ENCODE measurements at regions not wholly inside any gene's neighbourhood (a gene's known extent, or its start where the extent isn't known, plus 50 kb on each side); places are given as distances from the start of the nearest gene placed in this dataset.

GRCh38 chr14:85788470-85789233 lies 258.7 kb downstream of the FLRT2 start:
- DNase-seq: no peak

DNA sequence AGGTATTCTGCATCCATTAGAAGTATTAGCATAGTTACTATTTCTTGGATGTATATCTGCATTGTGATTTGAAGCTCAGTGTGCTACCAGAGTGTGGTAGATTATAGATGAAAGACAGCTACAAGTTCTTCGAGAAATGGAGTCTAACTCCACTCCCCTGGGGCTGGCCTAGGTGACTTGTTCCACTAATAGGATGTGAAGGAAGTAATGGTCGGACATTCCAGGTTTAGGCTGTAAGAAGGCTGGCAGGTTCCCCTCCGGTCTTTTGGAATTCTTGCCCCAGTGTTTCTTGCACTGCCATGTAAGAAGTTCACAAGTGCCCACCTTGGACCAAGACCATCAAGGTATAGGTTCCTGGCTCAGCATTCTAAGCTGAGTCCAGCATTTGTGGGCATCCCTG lies 236.4 kb downstream of the FLRT2 start:
- no peak for DNase-seq

DNA sequence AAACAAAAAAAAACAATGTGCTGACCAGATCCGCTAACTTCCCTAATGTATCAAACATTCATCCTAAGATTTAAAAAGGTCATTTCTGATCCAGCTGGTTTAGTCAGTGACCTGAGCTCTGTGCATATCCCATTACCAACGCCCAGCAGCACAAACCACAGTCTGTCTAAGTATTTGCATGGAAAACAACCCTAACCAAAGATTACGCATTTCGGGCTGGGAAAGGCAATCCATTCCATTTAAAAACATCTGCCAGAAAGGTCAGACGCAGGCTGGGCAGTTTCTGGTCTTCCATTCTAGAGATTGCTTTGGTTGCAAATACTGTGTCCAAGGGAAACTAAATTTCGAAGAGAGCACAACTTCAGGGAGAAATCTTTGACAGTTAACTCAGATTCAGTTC lies 234.9 kb downstream of the FLRT2 start:
- no peak for DNase-seq

- DNase-seq: no peak
Measured at GRCh38 chr14:85762526-85762925, 232.6 kb downstream of the FLRT2 start.

DNA sequence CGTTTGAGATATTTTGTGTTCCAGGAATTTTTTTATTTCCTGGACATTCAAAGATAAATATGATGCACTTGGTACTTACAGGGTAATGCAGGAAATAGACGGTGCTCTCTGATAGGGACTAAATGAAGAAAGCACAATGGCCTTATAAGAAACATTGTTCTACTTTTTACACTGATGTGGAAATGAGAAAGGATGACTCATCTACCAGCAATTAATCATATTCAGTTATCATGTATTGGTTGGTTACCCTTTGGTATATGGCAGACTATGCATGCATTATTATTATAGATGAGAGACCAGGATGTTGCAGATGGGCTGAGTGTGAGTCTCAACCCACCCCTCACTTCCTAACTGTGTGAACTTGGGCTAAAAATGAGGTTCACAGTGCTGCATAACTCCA lies 222.2 kb downstream of the FLRT2 start:
- no peak for DNase-seq

DNA sequence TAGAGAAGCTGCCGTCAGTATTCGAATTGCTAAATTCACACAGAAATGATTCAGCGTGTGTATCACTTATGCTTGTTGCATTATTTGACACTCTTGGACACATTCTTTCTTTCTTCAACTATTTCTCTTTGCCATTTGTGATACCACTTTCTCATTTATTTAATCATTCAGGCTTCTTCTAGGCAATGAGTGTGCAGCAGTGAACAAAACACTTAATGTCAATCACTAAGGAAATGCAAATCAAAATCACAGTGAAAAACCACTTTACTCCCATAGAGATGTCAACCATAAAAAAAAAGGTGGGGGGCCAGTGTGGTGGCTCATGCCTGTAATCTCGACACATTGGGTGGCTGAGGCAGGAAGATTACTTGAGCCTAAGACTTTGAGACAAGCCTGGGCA lies 214.6 kb downstream of the FLRT2 start:
- DNase-seq: no peak

DNA sequence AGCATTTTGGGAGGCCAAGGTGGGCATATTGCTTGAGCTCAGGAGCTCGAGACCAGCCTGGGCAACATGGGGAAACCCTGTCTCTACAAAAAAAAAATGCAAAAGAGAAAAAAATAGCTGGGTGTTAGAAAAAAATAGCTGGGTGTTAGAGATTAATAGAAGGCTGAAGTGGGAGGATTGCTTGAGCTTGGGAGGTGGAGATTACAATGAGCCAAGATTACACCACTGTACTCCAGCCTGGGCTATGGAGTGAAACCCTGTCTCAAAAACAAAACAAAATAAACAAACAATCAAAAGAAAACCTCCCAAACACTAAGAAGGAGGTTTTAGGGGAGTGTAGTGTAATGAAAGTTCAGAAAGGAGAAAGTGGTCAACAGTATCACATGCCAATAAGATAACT lies 202.1 kb downstream of the FLRT2 start:
- no peak for DNase-seq

GRCh38 chr14:85731186-85731585 lies 201.2 kb downstream of the FLRT2 start:
- DNase-seq: no peak

- DNase-seq: no peak
Measured at GRCh38 chr14:85728476-85729065, 198.6 kb downstream of the FLRT2 start.

DNA sequence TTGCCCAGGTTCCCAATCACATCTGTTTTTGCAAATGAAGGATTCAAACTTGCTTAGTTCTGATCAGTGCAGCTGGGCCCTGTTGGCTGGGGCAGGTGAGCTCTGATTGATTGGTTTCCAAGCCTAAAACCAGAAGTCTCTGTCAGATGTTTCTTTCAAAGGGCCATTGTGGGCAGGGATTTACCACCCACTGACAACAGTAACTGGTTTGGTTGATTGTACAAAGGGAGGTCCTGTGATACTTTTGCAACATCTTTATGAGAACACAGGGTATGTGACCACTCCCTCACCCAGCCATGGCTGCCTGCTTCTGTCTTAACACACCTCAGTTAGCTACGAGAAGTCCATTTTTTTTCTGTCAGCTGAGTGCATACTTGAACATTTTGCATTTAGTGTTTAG lies 184.1 kb downstream of the FLRT2 start:
- DNase-seq: no peak

- DNase-seq: no peak
Measured at GRCh38 chr14:85711620-85712019, 181.7 kb downstream of the FLRT2 start.
